ENCODE measurements at regions not wholly inside any gene's neighbourhood (a gene's known extent, or its start where the extent isn't known, plus 50 kb on each side); places are given as distances from the start of the nearest gene placed in this dataset.
A peak's percentile ranks its signal among the peaks of the same experiment; 100 is the strongest.
"Not testable (repeated sequence)": the region's sequence is repeated elsewhere in the genome, so short reads cannot be mapped to it uniquely, and the experiment has no call there.

DNA sequence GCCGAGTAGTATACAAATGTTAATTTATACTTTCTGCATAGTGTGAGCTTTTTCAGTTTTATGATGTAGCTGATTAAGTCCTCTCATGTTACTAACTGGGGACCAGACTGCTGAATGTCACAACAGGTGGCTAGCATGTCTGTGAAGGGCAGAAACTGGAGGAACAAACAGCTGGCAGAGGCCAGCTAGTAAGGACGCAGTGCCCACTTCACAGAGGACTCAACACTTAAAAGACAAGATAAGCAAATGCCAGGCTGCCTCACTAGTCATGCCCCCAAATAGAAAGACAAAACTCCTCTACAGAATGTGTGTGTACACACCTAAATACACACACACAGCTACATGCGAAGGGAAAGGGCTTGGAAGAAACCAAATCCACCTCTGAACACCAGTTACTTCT, 73.8 kb upstream of the ZNF678 start:
- H3K4me1 ChIP-seq (ENCODE audit: low read length), result peaks cover 11% of the 10 kb centered on the region
- TF ChIP-seq, protein P1, sequence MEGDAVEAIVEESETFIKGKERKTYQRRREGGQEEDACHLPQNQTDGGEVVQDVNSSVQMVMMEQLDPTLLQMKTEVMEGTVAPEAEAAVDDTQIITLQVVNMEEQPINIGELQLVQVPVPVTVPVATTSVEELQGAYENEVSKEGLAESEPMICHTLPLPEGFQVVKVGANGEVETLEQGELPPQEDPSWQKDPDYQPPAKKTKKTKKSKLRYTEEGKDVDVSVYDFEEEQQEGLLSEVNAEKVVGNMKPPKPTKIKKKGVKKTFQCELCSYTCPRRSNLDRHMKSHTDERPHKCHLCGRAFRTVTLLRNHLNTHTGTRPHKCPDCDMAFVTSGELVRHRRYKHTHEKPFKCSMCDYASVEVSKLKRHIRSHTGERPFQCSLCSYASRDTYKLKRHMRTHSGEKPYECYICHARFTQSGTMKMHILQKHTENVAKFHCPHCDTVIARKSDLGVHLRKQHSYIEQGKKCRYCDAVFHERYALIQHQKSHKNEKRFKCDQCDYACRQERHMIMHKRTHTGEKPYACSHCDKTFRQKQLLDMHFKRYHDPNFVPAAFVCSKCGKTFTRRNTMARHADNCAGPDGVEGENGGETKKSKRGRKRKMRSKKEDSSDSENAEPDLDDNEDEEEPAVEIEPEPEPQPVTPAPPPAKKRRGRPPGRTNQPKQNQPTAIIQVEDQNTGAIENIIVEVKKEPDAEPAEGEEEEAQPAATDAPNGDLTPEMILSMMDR (IDR thresholded peaks at IDR 0.05; ENCODE audit: low read depth, low read length), result no peak
- TF ChIP-seq EZH2phosphoT487 (IDR thresholded peaks at IDR 0.05; ENCODE audit: low read depth), result no peak
- H3K79me2 ChIP-seq (ENCODE audit: low read length), result no peaks in the 10 kb centered on the region
- no peak overlapping the region for H3K27ac ChIP-seq (ENCODE audit: low read length)
- H3K27me3 ChIP-seq (ENCODE audit: low read depth, low read length), result no peaks in the 10 kb centered on the region
- H2AFZ ChIP-seq (ENCODE audit: low read depth, low read length), result no peak overlapping the region
- H4K20me1 ChIP-seq (ENCODE audit: insufficient read depth, low read length), result no peaks in the 10 kb centered on the region
- H3K4me2 ChIP-seq (ENCODE audit: low read length), result no peak overlapping the region
- H3K9ac ChIP-seq (ENCODE audit: low read length), result no peak overlapping the region
- H3K4me3 ChIP-seq (ENCODE audit: low read length), result no peak overlapping the region
- H3K9me3 ChIP-seq (ENCODE audit: insufficient read depth, low read length), result peaks cover 11% of the 10 kb centered on the region
- H3K36me3 ChIP-seq (replicated peaks; ENCODE audit: low read depth, low read length), result no peaks in the 10 kb centered on the region

DNA sequence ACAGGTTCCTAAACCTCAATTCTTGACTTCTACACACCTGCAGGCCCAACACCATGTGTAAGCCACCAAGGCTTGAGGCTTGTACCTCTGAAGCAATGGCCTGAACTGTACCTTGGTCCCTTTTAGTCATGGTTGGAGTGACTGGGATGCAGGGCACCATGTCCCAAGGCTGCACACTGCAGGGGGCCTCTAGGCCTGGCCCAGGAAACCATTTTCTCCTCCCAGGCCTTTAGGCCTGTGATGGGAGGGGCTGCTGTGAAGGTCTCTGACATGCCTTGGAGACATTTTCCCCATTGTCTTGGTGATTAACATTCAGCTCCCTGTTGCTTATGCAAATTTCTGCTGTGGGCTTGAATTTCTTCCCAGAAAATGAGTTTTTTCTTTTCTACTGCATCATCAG, 75.8 kb upstream of the ZNF678 start:
- H4K20me1 ChIP-seq (ENCODE audit: insufficient read depth, low read length), result no peaks in the 10 kb centered on the region
- no peaks in the 10 kb centered on the region for H3K27me3 ChIP-seq (ENCODE audit: low read depth, low read length)
- H3K9me3 ChIP-seq (ENCODE audit: insufficient read depth, low read length), result peaks cover 11% of the 10 kb centered on the region
- H3K27ac ChIP-seq (ENCODE audit: low read length), result no peak overlapping the region
- H3K79me2 ChIP-seq (ENCODE audit: low read length), result no peaks in the 10 kb centered on the region
- TF ChIP-seq, protein P1 (IDR thresholded peaks at IDR 0.05; ENCODE audit: low read depth, low read length), result no peak
- TF ChIP-seq EZH2phosphoT487 (IDR thresholded peaks at IDR 0.05; ENCODE audit: low read depth), result no peak
- no peak overlapping the region for H3K4me3 ChIP-seq (ENCODE audit: low read length)
- H3K9ac ChIP-seq (ENCODE audit: low read length), result no peak overlapping the region
- no peaks in the 10 kb centered on the region for H3K36me3 ChIP-seq (replicated peaks; ENCODE audit: low read depth, low read length)
- no peak overlapping the region for H2AFZ ChIP-seq (ENCODE audit: low read depth, low read length)
- peaks cover 11% of the 10 kb centered on the region for H3K4me1 ChIP-seq (ENCODE audit: low read length)
- no peak overlapping the region for H3K4me2 ChIP-seq (ENCODE audit: low read length)

DNA sequence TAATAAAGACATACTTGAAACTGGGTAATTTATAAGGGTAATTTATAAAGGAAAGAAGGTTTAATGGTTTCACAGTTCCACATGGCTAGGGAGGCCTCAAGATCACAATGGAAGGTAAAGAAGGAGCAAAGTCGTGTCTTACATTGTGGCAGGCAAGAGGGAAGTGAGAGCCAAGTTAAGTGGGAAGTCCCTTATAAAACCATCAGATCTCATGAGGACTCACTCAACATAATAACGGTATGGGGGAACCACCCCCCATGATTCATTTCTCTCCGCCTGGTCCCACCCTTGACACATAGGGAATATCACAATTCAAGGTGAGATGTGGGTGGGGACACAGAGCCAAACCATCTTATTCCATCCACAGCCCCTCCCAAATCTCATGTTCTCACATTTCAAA, 76.8 kb upstream of the ZNF678 start:
- Histone ChIP-seq H3K79me2 (ENCODE audit: low read length) (no peaks in the 10 kb centered on the region), H3K4me2 (ENCODE audit: low read length) (peak overlapping the region; percentile 2; the same call in 1 of the 2 replicates), H2AFZ (ENCODE audit: low read depth, low read length) (no peak overlapping the region), H3K9ac (ENCODE audit: low read length) (no peak overlapping the region), H3K4me3 (ENCODE audit: low read length) (no peak overlapping the region), H3K9me3 (ENCODE audit: insufficient read depth, low read length) (peaks cover 11% of the 10 kb centered on the region), H3K4me1 (ENCODE audit: low read length) (peaks cover 11% of the 10 kb centered on the region), H3K27ac (ENCODE audit: low read length) (no peak overlapping the region), H3K27me3 (ENCODE audit: low read depth, low read length) (no peaks in the 10 kb centered on the region), H4K20me1 (ENCODE audit: insufficient read depth, low read length) (no peaks in the 10 kb centered on the region), H3K36me3 (replicated peaks; ENCODE audit: low read depth, low read length) (no peaks in the 10 kb centered on the region)
- no peak for TF ChIP-seq EZH2phosphoT487 (IDR thresholded peaks at IDR 0.05; ENCODE audit: low read depth)
- TF ChIP-seq, protein P1 (IDR thresholded peaks at IDR 0.05; ENCODE audit: low read depth, low read length), result no peak

DNA sequence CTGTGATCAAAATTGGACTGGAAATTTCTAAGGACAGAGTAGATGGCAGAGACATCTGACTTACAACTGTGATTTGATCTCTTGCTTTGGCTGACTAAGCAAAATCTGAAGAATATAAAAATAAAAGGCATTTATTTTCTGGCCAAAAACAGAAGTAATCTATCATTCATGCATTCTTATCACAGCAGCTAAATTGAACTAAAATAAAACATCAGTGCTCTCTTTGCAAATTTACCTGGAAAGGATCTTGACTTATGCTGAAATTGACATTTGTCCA, 81.4 kb upstream of the ZNF678 start:
- H3K4me2 ChIP-seq (ENCODE audit: low read length), result no peak overlapping the region
- peaks cover 3% of the 10 kb centered on the region; the same call in 1 of the 2 replicates for H3K9me3 ChIP-seq (ENCODE audit: insufficient read depth, low read length)
- H4K20me1 ChIP-seq (ENCODE audit: insufficient read depth, low read length), result no peaks in the 10 kb centered on the region
- H3K36me3 ChIP-seq (replicated peaks; ENCODE audit: low read depth, low read length), result no peaks in the 10 kb centered on the region
- no peaks in the 10 kb centered on the region for H3K79me2 ChIP-seq (ENCODE audit: low read length)
- no peak overlapping the region for H2AFZ ChIP-seq (ENCODE audit: low read depth, low read length)
- no peak overlapping the region for H3K9ac ChIP-seq (ENCODE audit: low read length)
- peaks cover 6% of the 10 kb centered on the region for H3K27me3 ChIP-seq (ENCODE audit: low read depth, low read length)
- TF ChIP-seq, protein P1 (IDR thresholded peaks at IDR 0.05; ENCODE audit: low read depth, low read length), result no peak
- TF ChIP-seq EZH2phosphoT487 (IDR thresholded peaks at IDR 0.05; ENCODE audit: low read depth), result no peak
- no peak overlapping the region for H3K27ac ChIP-seq (ENCODE audit: low read length)
- H3K4me1 ChIP-seq (ENCODE audit: low read length), result peaks cover 9% of the 10 kb centered on the region
- H3K4me3 ChIP-seq (ENCODE audit: low read length), result no peak overlapping the region

DNA sequence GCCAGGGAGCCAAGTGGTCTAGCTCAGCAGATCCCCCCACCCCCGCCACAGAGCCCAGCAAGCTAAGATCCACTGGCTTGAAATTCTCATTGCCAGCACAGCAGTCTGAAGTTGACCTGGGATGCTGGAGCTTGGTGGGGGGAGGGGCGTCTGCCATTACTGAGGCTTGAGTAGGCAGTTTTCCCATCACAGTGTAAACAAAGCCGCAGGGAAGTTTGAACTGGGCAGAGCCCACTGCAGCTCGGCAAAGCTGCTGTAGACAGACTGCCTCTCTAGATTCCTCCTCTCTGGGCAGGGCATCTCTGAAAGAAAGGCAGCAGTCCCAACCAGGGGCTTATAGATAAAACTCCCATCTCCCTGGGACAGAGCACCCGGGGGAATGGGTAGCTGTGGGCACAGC, 89.3 kb upstream of the ZNF678 start:
- not testable (repeated sequence) for H2AFZ ChIP-seq (ENCODE audit: low read depth, low read length); H3K27me3 ChIP-seq (ENCODE audit: low read depth, low read length); H3K36me3 ChIP-seq (replicated peaks; ENCODE audit: low read depth, low read length); H3K4me2 ChIP-seq (ENCODE audit: low read length); H3K27ac ChIP-seq (ENCODE audit: low read length); H3K79me2 ChIP-seq (ENCODE audit: low read length); H3K9ac ChIP-seq (ENCODE audit: low read length); H3K9me3 ChIP-seq (ENCODE audit: insufficient read depth, low read length); H3K4me3 ChIP-seq (ENCODE audit: low read length); H4K20me1 ChIP-seq (ENCODE audit: insufficient read depth, low read length); H3K4me1 ChIP-seq (ENCODE audit: low read length)
